ENCODE measurements at regions not wholly inside any gene's neighbourhood (a gene's known extent, or its start where the extent isn't known, plus 50 kb on each side); places are given as distances from the start of the nearest gene placed in this dataset.

DNA sequence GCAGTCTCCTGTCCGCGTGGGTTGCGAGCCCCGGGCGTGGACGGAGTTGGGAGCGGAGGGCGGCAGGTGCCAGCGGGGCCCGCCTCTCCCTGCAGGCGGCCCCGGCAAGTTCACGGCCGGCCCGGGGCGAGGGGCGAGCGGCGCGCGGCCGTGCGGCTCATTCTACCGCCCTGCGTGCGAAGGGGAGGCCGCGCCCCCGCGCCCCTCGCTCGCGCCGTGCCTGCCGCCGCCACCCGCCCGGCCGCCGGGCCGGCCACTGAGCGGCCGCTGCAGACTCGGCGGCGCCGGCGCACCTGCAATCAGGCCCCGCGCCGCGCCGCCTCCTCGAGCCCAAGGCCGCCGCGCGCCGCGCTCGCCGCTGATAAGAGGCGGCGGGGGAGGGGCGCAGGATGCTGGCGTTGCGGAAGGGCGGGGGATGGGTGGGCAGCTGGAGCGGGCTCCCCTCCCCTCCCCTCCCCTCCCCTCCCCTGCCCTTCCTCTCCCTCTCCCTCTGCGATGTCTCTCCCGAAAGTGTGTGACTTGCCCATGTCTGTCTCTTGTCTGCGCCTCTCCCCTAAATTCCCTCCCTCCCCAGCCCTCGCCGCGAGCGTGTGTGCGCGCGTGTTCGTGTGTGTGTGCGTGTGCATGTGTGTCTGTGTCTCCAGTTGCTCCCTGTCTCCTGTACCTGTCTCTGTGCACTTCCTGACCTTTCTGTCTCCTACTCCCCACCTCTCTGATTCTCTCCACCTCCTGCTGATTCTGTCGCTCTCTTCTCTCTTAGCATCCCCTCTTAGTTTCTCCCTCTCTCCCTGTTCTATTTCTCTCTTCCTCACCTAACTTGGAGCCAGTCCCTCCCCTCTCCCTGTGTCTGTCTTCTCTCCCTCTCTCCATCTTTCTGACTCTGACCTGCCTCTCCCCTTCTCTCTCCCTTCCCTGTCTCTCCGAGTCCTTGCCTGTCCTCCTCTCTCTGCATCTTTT, 768.1 kb upstream of the TBX3 start:
- no peak for TF ChIP-seq CTCF (IDR thresholded peaks at IDR 0.05)
- no peak for TF ChIP-seq POLR2A (IDR thresholded peaks at IDR 0.05)
- no peak for TF ChIP-seq POLR2AphosphoS5 (IDR thresholded peaks at IDR 0.05)
